HG03354 (cell line): ENCODE measurements at regions not wholly inside any gene's neighbourhood (a gene's known extent, or its start where the extent isn't known, plus 50 kb on each side); places are given as distances from the start of the nearest gene placed in this dataset.
"Not testable (repeated sequence)": the region's sequence is repeated elsewhere in the genome, so short reads cannot be mapped to it uniquely, and the experiment has no call there.

Source experiments
- ATAC-seq: cut with Tn5 transposase; IDR thresholded peaks from one replicate; pipeline ENCODE4 v1.9.1; 2021; ENCODE audit warnings: mild to moderate bottlenecking; ENCODE audit not compliant: unreplicated experiment, poor library complexity, severe bottlenecking

DNA sequence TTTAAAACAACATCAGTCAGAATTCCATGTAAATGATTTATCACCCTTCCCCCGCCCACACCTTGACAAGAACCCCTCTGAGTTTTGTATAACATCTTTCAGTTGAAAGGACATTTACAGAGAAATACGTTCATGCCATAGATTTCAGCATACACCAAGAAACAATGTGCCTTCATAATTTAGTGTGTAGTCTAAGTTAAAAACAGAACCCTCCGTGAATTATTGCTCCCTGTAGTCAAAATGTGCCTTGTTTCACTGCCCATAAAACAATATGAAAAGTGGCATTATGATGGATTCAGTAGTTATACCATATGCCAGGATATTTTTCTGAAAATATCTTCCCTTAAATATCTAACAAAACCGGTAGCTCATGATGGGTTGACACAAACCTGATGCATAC is 953.9 kb downstream of the GBE1 start:
- ATAC-seq: no peak

DNA sequence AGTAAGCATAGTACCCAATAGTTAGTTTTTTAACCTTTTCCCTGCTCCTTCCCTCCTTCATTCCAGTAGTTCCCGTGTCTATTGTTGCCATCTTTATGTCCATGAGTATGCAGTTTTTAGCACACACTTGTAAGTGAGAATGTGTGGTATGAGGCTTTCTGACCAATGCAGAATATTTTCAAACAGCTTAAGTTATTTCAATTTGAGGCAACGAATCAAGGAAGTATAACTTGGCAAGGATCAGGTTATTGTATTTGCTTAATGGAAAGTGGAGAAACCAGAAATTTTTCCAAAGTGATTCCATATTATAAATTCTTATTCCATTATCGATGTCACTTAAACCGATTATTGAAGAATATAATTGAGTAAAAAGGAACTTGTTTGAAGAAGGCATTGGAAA is 954.8 kb downstream of the GBE1 start:
- no peak for ATAC-seq

DNA sequence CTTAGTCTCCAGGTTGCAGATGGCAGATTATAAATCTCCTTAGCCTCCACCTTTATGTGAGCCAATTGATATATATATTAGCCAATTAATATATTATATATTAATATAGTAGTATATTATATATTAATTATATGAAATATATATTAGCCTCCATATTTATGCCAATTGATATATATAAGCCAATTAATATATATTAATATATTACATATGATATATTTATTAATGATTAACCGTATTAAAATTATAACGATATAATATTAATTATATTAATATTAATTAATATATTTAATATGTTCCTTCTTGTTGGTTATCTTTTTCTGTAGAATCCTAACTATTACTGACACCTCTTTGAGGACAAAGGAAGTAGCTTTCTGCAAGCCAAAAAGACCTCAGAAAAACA is 972.5 kb downstream of the GBE1 start:
- ATAC-seq: no peak

DNA sequence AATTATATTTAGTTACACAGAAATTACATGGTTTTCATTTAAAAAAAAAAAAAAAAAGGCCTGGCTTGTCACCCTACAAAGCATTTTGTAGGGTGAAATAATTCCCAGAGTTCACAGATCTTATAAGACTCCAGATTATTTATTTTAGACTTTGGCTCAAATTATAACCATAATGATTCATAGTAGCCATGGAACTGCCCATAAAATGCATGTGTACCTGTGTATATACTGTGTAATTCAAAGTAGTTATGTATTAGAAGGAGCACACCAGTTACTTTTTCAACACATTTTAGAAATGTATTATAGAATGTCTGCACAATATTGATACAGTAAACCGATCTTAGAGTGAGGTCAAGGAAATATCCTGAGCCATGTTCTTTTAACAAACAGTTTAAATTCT is 975.6 kb downstream of the GBE1 start:
- no peak for ATAC-seq

DNA sequence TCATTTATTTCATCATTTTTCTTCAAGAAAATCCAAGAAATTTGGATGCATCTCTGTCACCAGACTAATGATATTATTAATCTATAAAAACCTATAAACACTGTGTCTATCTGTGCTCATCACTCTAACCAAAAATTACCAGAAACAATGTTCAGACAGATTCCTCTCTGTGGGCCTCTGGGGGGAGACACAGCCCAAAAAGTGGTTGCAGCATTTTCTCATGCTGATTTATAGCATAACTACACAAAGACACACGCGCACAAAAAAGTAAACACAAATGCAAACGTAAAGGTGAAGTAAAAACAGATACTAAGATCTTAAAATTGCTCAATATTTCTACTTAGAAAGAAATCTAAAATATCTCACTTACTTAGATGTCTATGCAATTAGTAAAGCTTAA is 976.0 kb downstream of the GBE1 start:
- no peak for ATAC-seq

DNA sequence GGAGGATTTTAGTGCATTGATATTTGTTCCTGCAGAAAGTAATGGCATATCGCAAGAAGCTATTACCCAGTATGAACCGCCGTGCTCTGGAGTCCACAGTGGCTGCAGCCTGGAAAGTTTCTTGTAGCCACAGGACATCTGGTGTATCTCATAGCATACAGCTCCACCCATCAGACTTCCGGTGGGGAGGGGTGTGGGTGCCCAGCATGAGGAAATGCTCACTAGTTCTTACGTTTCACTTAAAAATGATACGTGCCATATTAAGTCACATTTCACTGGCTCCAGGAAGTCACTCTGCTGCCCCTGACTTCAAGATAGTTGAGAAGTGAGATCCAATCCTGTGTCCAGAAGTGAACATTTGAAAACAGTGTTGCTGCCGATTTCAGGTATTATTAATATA is 990.4 kb downstream of the GBE1 start:
- ATAC-seq: no peak

DNA sequence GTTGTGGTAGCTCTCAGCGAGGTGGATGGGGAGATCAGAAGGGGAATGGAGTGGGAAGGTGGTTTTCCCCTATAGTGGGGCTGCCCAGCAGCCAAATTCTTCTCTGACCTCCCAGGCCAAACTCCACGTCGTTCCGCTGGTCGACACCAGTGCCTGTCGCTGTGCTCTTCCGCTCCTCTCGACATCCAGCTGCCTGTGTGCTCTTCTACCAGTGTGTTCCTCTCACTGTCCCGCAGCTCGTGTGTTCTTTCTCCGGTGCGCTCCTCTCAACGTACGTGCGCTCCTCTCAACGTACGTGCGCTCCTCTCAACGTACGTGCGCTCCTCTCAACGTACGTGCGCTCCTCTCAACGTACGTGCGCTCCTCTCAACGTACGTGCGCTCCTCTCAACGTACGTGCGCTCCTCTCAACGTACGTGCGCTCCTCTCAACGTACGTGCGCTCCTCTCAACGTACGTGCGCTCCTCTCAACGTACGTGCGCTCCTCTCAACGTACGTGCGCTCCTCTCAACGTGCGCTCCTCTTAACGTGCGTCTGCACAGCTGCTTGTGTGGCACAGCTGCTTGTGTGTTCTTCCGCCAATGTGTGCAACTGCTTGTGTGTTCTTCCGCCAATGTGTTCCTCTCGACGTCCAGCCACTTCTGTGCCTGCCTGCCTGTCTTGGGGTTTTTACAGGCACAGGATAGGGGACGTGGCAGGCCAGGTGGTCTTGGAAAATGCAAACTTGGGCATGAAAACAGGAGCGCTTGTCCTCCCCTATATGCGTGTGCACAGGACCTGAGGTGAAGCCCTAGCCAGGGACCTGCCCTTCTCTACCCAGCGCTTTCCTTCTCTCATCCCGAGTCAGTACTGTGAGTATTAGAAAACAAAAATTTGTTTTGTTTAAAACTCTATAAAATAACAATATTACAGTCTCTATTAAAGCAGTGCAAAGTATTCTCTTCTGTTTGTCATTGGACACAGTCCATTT is 991.1 kb downstream of the GBE1 start:
- no peak for ATAC-seq

DNA sequence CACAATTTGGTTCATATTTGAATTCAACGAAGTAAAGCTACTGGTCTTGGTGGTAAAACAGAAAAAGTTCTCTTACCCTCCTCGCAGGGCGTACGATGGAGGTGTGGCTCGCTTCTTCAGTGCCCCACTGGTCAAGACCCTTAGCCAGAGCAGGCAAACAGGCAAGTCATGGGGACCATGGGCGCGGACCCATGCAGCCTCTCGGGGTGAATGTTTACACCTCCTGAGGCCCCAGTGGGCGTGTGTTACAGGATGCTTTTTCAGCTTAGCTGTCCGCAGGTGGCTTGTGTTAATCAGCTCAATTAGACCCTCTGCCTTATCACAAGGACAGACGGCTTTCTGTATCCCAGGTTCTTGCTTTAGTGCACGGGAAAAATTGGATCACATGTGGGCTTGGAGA is 991.8 kb downstream of the GBE1 start:
- no peak for ATAC-seq

DNA sequence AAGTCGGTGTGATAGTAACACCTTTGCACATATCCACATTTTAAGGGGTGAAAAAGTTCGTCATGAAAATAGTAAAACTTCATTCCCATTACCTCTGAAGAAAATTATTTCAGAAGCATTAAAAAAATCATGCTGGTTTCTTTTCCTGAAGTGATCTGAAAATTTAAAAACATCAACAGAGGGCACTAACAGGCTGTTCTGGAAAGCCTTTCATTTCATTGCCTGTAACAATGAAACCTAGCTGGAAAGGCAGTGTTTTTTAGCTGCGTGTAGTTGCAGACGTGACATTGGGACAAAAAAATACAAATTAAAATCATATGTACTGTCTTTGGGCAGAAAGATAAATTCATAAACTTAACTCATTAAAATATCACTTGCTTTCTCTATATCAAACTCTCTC is 993.8 kb downstream of the GBE1 start:
- ATAC-seq: no peak

DNA sequence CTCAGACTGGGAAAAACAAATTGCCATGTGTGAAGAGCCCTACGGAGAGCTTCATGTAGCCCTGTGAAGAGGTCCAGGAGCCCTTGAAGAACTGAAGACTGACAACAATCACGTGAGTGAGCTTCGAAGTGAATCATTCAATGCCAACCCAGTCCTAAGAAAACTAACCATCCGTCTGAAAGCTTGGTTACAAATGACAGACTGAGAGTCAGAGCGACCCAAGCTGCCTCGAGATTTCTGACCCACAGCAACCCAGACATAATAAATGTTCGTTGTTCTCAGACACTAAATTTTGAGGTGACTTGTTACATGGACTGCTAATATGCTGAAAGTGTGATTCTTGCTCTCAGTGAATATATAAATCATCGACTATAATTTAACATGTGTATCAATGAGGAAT is 987.2 kb upstream of the ROBO1 start:
- ATAC-seq: no peak

DNA sequence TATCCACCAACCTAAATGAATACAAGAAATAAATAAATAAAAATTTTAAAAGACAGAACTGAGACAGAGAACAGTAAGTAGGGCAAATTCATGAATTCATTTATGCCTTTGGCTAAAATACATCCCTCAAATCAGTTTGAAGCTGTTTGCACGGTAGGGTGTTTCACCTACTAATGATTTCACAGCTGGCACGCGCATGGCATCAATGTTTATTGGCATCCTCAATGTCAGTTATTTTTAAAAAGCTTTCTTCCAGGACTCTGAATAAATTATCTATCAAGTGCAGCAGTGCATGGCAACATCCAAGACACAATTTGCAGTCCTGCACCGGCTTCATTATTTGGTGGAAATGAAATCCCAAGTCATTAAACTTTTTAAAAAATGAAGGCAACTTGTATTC is 985.2 kb upstream of the ROBO1 start:
- ATAC-seq: no peak

DNA sequence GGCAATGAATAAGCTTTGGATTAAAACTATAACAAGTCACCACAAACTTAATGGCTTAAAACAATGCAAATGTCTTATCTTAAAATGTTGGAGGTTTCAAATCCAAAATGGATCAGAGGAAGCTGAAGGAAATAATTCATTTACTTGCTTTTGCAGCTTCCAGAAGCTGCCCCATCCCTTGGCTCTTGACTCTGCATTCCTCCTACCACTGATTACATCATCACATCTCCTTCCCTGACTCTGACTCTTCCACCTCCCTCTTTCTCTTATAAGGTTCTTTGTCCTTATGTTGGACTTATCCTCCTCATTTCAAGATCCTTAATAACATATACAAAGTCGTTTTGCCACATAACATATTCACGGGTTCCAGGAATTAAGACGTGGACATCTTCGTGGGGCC is 982.8 kb upstream of the ROBO1 start:
- ATAC-seq: no peak

DNA sequence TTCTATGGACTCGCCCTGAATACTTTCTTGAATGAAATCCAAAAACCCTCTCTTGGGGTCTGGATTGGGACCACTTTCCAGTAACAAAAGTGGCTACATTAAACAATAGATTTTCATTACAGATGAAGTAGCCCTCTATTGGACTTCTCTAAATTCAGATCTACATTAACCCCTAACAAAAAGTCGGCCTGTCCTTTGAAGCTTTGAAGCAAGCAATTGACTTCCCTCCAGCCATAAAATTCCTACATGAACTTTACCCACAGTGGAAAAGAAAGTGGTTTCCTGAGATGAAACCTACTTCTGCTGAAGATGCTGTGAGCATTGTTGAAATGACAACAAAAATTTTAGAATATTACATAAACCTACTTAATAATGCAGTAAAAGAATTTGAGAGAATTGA is 967.1 kb upstream of the ROBO1 start:
- no peak for ATAC-seq

DNA sequence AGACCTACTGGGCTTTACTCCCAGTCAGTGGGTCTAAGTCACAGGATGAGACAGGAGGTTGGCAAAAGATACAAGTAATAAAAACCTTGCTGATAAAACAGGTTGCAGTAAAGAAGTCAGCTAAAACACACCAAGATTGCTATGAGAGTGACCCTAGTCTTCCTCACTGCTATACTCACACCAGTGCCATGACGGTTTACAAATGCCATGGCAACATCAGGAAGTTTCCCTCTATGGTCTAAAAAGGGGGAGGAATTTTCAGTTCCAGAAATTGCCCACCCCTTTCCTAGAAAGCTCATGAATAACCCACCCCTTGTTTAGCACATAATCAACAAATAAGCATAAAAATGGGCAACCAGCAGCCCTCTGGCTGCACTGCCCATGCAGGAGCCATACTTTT is 966.7 kb upstream of the ROBO1 start:
- no peak for ATAC-seq

DNA sequence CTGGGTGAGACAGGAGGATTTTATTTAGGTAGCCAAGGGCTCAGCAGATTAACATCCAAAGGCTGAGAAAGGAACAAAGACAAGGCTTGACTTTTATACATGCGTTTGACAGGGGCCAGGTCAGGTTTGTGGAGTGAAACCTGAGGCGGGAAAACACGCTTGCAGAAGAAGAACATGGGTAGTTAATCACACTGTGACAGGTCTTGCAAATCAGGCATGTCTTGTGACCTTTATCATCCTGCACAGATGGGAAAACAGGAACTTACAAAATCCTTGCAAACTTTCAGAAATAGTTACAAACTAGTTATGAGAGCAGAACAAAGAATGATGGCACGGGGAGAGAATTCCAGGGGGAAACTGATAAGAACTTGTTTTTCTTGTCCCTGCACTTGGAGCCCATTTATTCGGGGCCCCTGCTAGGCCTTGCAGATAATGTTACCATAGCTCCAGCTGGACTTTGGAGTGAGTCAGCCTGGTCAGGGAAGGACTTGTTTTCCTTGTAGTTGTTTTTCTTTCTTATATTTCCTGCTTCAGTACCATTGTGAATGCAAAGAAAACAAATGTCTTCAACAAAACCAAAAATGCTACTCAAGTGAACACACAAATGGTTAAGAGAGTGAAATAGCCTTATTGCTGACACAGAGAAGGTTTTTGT is 965.9 kb upstream of the ROBO1 start:
- no peak for ATAC-seq

DNA sequence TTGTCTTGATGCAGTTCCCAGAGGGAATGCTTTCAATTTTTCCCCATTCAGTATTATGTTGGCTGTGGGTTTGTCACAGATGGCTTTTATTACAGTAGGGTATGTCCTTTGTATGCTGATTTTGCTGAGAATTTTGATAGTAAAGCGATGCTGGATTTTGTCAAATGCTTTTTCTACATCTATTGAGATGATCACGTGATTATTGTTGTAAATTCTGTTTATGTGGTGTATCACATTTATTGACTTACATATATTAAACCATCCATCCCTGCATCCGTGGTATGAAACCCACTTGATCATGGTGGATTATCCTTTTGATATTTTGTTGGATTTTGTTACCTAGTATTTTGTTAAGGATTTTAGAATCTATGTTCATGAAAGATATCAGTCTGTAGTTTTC is 959.8 kb upstream of the ROBO1 start:
- not testable (repeated sequence) for ATAC-seq

DNA sequence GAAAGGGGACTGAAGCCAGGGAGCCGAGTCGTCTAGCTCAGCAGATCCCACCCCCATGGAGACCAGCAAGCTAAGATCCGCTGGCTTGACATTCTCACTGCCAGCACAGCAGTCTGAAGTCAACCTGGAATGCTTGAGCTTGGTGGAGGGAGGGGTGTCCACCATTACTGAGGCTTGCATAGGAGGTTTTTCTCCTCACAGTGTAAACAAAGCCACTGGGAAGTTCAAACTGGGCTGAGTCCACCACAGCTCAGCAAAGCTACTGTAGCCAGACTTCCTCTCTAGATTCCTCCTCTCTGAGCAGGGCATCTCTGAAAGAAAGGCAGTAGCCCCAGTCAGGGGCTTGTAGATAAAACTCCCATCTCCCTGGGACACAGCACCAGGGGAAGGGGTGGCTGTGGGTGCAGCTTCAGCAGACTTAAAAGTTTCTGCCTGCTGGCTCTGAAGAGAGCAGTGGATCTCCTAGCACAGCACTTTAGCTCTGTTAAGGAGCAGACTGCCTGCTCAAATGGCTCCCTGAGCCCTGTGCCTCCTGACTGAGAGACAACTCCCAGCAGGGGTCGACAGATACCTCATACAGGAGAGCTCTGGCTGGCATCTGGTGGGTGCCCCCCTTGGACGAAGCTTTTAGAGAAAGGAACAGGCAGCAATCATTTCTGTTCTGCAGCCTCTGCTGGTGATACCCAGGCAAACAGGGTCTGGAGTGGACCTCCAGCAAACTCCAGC is 942.0 kb upstream of the ROBO1 start:
- not testable (repeated sequence) for ATAC-seq

DNA sequence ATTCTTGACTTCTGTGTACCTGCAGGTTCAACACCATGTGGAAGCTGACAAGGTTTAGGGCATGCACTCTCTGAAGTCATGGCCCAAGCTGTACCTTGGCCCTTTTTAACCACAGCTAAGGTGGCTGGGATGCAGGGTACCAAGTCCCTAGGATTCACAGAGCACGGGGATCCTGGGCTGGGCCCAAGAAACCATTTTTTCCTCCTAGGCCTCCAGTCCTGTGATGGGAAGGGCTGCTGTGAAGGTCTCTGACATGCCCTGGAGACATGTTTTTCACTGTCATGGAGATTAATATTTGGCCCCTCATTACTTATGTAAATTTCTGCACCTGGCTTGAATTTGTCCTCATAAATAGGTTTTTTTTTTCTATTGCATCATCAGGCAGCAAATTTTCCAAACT is 937.5 kb upstream of the ROBO1 start:
- ATAC-seq: no peak

DNA sequence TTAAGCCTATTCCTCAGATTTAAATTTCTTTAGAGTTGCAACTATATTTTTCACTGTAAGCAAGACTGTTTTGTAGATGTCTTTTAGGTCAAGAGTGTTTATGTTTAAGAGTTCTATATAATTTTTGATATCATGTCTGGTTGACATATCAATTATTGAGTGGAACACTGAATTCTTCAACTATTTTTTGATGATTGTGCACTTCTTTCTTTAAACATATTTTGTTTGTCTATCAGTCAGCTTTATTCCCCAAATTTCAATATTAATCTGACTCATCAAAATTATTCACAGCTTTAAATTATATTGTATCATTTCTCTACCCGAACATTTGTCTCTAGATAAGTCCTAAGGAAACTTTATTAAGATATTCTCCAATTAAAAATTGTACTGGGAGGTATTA is 933.6 kb upstream of the ROBO1 start:
- ATAC-seq: no peak

DNA sequence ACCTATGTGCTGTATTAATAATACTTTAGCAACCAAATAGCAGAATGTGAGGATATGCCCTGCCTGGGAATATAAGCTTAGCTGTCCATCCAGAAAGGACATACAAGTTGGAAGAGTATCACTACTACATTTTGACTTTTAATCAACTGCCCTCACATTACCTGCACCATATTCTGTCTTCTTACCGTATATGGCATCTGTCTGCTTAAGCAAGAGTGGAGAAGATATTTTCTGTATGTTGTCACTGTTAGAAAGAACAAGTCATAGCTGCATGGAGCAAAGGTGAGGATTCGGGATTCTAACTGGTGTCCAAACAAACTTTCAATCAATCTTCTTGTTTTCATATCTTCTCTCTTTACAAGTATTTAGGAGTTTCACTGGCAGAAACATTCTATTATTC is 929.5 kb upstream of the ROBO1 start:
- no peak for ATAC-seq

DNA sequence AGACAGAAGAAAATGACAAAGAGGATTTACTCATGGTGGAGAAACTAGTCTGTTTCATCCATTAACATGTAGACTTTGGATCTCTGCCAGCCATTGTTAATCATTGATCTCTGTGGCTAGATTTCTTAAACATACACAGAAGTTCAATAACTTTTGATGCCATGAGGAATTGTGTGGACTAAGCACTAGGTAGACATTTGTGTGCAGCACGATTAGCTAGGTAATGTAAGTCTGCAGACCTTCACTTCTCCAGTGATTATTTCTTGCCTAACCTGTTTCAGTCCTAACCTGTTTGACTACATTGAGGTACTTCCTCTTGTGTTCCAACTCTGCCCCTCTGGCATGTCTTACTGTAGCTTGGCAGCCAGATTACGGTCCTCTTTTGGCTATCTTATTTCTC is 928.5 kb upstream of the ROBO1 start:
- no peak for ATAC-seq
